Retinal pigment epithelial cell (primary cell): ENCODE measurements at regions not wholly inside any gene's neighbourhood (a gene's known extent, or its start where the extent isn't known, plus 50 kb on each side); places are given as distances from the start of the nearest gene placed in this dataset.
"Not testable (repeated sequence)": the region's sequence is repeated elsewhere in the genome, so short reads cannot be mapped to it uniquely, and the experiment has no call there.

ENCODE experiments used
- DNase-seq: peaks from one replicate; pipeline ENCODE4 v3.0.0-alpha.2; 2010; ENCODE audit warnings: low read depth
- H3K4me3 ChIP-seq: 2 replicates; pipeline ENCODE4 v1.5.1; 2011; ENCODE audit warnings: mild to moderate bottlenecking, low read length, control low read depth, moderate library complexity
- TF ChIP-seq, protein P1 (sequence below): conservative IDR thresholded peaks from 2 replicates; pipeline ENCODE4 v1.5.1; 2011; ENCODE audit warnings: low read depth, low read length, control low read depth, inconsistent platforms

DNA sequence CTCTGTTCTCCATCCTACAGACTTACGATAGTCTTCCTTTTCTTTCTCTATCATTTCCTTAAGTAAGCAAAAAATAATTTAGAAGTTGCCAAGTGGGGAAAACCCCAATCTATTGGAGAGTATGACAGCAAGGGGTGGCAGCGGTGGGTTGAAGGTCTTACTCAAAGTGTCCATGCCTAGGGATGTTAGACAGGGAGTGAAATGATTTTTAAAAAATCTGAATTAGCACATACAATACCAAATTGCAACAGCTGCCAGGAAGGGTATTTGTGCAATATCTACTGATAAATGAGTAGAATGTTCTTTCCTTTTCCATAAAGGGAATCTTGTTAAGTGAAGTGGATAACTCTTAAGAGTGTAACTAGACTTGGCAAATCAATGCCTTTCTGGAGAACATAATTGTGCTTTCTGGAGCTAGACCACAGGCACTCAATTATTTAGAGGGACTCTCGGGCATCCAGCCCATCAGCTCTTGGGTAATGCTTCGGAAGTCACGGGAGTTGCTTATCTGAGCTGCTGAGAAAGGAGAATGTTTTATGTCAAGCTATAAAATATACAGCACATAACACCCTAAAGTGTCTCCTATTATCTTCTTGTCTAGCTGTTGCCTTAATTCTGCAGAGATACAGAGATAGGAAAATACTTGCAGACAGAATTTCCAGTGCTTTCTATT lies 151.5 kb downstream of the KCNJ2 start:
- no peak overlapping the region for H3K4me3 ChIP-seq
- no peak for DNase-seq

DNA sequence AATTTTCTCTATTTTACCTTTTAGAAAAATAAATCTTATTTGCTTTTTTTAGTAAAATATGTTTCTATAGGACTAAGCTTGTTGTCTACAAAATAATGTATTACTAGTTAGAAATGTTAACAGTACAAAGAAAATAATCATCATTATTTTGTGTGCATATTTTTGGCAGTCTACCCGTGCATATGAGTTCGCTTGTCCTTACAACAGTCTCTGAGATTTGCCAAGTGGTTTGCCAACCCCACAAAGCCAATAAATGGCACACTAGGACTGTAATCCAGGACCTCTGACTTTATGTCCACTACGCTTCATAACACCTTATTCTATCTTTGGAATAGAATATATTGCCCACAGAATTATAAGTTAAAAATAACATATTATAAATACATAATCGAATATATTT lies 152.0 kb downstream of the KCNJ2 start:
- DNase-seq = no peak
- H3K4me3 ChIP-seq = no peak overlapping the region
- TF ChIP-seq, protein P1, sequence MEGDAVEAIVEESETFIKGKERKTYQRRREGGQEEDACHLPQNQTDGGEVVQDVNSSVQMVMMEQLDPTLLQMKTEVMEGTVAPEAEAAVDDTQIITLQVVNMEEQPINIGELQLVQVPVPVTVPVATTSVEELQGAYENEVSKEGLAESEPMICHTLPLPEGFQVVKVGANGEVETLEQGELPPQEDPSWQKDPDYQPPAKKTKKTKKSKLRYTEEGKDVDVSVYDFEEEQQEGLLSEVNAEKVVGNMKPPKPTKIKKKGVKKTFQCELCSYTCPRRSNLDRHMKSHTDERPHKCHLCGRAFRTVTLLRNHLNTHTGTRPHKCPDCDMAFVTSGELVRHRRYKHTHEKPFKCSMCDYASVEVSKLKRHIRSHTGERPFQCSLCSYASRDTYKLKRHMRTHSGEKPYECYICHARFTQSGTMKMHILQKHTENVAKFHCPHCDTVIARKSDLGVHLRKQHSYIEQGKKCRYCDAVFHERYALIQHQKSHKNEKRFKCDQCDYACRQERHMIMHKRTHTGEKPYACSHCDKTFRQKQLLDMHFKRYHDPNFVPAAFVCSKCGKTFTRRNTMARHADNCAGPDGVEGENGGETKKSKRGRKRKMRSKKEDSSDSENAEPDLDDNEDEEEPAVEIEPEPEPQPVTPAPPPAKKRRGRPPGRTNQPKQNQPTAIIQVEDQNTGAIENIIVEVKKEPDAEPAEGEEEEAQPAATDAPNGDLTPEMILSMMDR = no peak

More for the DNA sequence above, 151.5 kb downstream of the KCNJ2 start:
- TF ChIP-seq, protein P1 = no peak

DNA sequence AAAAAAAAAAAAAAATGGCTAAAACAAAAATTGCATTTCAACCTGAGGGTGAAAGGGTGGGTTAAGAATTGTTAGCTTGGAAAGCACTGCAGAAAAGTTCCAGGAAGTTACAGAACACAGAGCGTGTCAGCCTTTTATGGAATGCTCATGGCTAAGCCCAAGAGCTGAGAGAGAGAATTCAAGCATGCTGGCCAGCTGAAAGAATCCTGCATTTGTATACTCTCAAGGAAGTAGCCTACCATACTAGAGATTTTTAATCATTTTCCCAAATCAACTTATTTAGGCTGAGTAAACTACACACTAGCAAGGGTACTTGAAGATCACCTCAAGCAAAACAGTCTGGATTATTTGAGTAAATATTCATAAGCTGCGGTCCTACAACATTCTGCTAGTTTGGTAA lies 153.9 kb downstream of the KCNJ2 start:
- DNase-seq = no peak
- no peak overlapping the region for H3K4me3 ChIP-seq
- TF ChIP-seq, protein P1 = no peak

DNA sequence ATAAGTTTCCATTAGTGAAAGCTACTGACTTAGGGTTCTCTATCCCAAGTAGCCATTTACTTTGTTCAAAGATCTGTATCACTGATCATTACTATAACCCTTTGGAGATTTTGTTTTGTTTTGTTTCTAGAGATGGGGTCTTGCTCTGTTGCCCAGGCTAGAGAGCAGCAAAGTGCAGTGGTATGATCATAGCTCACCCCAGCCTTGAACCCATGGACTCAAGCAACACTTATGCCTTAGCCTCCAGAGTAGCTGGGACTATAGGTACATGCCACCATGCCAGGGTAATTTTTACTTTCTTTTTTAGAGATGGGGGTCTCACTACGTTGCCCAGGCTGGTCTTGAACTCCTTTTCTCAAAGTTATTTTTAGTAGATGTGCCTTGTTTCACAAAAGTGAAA lies 154.7 kb downstream of the KCNJ2 start:
- no peak for DNase-seq
- TF ChIP-seq, protein P1 = no peak
- H3K4me3 ChIP-seq = no peak overlapping the region

DNA sequence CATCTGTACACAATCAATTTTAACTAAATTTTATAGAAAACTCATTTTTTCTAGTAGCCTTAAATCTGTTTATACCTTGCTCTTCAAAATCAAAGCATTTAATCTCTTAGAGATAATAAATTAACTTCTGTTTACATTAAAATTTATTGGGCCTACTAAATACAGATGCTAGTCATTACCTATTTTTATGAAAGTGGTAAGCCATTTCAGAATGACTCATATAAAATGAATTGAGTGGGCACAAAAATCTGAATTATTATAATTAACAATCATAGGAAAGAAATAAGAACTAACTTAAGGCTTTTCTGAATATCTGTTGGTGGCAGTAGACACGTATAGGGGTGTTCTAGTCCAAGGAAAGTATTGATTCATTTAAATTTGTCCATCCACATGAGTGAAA lies 157.9 kb downstream of the KCNJ2 start:
- H3K4me3 ChIP-seq = no peak overlapping the region
- no peak for DNase-seq
- TF ChIP-seq, protein P1 = no peak

DNA sequence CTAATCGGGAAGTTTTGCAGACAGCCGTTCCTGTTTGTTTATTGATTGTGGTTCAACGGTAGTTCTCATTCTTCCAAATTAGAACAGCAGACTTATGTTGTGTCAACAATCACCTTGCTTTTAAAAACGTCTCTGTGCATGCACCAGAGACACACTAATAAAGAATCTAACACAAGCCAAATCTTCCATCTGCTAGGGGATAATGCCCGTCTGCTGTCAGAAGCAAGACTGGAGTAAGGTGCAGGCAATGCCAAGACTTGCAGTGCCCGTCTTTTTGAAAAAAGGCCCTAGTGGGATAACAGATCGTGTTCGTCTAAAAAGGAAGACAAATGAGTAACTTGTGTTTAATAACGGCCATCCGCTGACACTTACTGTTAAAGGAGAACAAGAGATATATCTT lies 158.4 kb downstream of the KCNJ2 start:
- DNase-seq = no peak
- TF ChIP-seq, protein P1 = no peak
- H3K4me3 ChIP-seq = no peak overlapping the region

DNA sequence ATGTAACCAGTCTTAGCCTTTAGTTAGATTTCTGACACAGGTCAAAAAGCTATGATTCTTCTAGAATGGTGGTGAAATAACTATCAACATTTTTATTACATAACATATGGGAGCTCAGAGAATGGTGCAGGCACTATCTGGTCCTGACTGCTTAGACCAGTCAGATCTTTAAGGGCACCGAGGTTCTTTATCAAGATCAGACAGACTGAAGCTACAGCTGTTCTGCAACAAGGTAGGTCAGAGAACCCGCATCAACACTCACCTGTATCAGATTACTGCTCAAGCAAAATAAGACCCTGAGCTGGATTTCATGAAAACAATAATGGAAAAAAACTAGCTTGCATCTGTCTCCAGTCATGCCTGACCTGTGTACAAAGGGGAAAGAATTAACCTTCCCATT lies 160.4 kb downstream of the KCNJ2 start:
- DNase-seq = no peak
- H3K4me3 ChIP-seq = no peak overlapping the region
- TF ChIP-seq, protein P1 = no peak

DNA sequence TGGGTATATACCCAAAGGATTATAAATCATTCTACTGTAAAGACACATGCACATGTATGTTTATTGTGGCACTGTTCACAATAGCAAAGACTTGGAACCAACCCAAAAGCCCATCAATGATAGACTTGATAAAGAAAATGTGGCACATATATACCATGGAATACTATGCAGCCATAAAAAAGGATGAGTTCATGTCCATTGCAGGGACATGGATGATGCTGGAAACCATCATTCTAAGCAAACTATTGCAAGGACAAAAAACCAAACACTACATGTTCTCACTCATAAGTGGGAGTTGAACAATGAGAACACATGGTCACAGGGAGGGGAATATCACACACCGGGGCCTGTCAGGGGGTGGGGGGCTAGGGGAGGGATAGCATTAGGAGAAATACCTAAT lies 161.7 kb downstream of the KCNJ2 start:
- not testable (repeated sequence) for H3K4me3 ChIP-seq, DNase-seq
